GM18505 (cell line): ENCODE measurements at regions not wholly inside any gene's neighbourhood (a gene's known extent, or its start where the extent isn't known, plus 50 kb on each side); places are given as distances from the start of the nearest gene placed in this dataset.

Experiments used
- ATAC-seq: cut with Tn5 transposase; IDR thresholded peaks from one replicate; pipeline ENCODE4 v1.9.1; 2021; ENCODE audit not compliant: unreplicated experiment
- POLR2A ChIP-seq: IDR thresholded peaks from 4 replicates; pipeline ENCODE4 v1.6.1; 2011; ENCODE audit warnings: borderline replicate concordance; ENCODE audit not compliant: insufficient read depth, insufficient read length; ENCODE audit errors: extremely low read depth

DNA sequence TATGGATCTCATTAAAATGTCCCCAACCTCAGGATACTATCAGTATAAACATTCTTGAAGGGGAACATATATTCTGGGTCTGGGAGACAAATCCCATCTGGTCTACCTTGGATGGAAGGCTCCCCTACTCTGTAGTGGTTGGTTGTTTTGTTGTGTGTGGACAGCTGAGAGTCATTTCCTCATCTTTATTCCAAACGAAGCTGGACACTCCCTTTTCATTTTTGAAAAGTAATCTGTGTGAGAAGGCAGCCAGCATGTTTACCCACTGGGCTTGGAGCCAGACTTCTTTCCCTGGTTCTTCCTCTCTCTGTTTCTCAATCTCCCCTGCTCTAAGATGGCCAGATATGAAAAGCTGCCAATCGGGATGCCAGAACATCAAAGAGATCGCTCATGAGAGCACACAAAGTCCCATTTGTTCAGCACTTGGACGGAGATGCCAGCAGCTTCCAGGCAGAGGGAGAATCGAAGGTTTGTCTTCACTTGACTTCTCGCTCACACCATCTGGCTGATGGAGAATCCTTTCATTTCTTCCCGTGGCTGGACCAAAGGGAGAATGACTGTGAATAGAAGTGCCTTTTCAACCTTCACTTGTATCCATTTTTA lies 108.1 kb upstream of the AGR3 start:
- TF ChIP-seq POLR2A: no peak
- no peak for ATAC-seq

DNA sequence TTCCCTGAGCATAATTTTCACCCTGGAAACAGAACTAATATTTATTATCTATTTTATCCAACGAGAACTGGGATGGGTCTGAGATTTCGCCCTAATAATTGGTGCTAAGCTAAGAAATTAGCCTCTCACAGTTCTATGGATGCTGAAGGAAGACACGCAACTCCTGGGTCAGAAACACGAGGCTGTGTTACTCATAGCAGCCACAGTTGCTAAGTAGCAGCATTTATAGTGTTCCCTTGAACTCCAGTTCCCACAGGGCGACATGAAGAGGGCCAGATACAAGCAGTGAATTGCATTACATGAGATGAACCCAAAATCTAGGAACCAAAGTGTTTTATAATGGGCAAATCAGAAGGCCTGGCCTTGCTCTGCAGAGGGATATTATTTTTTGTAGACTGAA lies 109.8 kb upstream of the AGR3 start:
- no peak for ATAC-seq
- no peak for TF ChIP-seq POLR2A

DNA sequence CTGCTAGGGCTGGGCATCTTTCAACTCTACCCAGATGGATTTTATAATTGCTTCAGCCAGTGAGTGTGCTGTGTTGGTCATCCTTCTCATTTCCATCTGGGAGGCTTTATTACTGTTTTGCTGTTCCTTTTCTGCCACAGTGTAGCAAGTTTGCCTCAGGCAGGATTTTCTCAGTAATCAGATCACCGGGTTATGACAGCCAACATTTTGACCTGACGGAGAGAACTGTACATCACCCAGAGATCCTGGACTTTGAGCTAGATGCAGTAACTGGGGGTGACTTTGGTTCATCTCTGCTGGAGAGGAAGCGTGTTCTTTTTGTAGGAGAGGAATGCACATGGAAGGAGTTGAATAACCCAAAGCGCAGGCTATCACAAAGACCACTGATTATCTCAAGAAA lies 111.8 kb upstream of the AGR3 start:
- TF ChIP-seq POLR2A: no peak
- no peak for ATAC-seq

DNA sequence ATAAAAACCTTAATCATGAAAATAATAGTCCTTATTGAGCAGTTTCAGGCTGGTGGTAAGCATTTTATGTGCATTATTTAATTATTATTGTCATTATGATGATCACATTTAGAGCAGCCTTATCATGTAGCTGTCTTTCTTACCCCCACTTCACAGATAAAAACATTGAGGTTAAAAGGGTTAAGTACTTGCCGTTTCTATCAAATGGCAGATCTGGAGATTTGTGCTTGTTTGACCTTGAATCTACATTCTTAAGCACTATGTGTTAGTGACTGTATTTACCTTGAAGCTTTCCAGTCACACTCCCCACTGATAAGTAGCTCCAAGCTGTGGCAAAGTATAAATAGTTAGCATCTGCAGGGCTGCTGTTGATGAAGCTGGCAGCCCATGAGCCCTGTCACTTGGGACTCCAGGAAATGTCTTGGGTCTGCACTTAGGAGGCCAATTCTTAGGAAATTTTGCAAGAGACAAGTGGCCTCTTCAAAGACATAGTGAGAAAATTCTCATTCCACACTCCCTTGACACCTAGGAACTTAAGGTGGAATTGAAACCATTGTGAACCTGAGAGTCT lies 116.8 kb upstream of the AGR3 start:
- ATAC-seq: no peak

DNA sequence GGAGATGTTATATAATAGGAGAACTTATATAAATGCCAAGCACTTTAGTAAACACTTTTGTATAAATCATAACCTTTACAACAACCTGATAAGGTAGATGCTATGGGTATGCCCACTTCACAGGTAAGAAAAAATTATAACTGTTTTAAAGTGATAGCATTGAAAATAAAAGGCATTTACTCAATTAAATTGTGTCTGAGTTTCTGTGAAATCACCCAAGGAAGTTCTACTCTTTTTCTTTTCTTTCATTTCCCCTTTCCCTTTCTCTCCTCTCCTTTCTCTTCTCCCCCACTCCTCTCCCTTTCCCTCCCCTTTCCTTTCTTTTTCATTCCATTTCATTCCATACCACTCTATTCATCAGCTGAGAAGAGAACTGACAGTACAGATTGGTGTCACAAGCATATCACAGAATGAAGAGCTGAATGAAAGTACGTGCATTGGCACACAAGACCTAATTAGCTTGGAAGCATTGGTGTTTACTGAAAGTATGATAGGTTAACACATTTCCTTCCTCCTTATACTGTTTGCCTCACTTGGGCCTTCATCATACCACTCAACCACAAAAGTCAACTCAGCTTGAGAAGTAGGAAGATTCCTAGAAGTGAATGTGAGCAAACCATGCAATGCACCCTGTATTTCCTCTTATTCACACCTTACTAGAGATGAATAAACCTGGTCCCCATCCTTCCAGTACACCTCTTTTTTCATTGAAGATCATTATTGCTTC lies 117.9 kb upstream of the AGR3 start:
- no peak for ATAC-seq

More for the DNA sequence above, 116.8 kb upstream of the AGR3 start:
- no peak for TF ChIP-seq POLR2A

DNA sequence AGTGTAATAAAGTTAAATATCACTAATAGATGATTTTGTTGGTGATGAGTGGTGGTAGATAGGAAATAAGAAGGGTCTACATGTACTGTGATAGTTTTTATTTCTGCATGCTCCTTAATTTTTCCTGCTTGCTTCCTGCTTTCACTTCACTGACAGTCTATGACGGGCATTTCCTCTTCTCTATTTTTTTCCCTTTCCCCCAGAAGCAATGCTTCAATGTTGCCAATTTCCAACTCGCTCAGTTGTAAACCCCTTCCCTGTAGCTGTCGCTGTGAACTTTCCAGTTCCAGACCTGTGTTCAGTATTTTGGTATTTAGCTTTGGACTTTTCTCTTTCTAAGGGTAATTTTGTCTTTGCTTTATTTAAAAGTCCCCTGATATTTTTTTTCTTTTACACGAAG lies 123.5 kb upstream of the AGR3 start:
- no peak for TF ChIP-seq POLR2A

More for the DNA sequence above, 117.9 kb upstream of the AGR3 start:
- no peak for TF ChIP-seq POLR2A

DNA sequence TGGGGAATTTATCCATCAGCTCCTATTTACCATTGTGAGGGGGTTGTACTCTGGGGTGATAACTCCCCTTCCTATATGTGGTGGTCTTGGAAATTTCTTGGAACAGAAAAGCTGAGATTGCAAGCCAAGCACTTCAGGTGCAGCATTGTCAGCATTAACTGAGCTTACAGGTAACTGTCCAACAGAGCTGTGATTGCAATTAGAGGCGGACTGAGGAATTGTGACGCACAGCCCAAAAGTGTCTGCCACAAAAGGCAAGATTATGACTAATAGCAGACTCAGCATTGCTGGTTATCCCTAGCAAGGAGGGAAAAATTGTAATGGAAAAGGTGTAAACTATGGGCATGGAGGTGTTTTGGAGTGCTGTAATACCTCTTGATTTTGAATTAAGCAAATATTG lies 126.1 kb upstream of the AGR3 start:
- ATAC-seq: no peak
- TF ChIP-seq POLR2A: no peak

More for the DNA sequence above, 123.5 kb upstream of the AGR3 start:
- ATAC-seq: no peak

DNA sequence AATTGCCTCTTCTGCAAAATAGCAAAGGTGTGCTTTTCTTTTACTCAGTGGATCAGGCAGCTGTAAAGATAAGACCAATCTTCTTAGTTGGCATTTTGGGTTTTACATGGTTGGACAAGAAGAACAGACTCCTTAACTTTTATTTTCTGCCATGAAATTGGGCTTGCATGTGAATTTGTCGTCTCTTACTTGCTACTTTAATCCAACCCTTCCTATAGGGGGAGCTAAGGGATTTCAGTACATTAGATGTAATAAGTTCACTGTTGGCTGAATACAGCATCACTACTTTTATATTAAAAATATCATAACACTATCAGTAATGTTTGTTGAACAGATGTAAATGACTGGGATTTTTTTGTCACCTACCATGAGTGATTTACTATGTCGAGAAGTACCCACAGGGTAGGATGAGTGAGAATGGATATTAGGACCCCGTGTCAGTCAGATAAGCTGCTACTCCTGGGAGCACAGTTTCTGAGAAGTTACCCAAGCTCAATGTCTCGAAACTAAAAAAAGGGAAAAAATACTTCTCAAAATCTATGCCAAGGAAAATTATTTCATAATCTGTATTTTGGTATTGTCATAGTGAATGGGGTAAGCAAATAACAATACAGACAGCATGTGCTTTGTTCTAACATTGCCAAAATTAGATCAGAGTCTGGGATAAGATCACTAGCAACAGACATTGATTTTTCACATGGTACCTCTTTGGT lies 127.4 kb upstream of the AGR3 start:
- TF ChIP-seq POLR2A: no peak
- ATAC-seq: no peak

DNA sequence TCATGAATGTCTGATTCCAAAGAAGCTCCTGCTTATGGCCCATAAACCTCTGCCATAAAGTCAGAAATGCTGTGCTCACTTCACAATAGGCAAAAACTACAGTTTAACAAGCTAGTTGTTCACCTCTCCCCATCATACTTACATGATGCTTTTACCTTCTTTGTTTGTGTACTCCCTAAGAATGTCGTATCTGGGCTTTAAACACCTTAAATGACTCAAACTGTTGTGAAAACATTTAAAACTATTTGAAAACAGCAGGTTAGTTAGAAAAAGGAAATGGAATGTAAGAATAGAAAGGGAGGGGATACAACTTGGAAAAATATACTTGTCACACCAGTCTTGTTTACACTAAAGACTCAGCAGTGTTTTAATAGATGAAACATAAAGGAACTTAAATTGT lies 128.2 kb upstream of the AGR3 start:
- ATAC-seq: no peak

DNA sequence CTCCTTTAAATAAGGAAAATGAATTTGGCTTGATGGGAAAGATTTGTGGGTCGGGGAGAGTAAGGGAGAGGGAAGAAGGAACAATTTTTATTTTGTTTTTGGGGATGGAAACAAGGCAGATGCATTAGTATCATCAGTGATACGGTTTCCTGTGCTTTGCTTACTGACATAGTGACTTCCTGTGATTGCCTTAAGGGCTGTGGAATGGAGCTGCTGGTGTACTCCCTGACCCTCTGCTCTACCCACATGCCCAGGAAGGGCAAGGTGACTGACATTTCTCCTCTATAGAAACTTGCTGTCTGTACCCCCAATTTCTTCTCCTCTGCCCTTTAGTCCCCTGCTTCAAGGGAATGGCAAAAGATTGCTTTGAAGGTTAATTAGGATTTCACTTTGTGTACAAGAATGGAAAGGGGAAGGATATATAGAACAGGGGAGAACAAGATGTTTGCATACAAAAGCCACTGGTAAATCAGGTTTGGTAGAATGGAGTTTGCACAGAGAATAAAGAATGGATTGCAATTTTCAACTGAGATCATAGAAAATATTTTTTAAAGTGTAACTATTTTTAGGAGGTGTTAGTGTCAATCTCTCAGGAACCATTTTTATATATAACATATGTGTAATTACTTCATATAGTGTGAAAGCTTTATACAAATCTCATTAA lies 129.0 kb upstream of the AGR3 start:
- ATAC-seq: no peak
- TF ChIP-seq POLR2A: no peak

More for the DNA sequence above, 128.2 kb upstream of the AGR3 start:
- no peak for TF ChIP-seq POLR2A

DNA sequence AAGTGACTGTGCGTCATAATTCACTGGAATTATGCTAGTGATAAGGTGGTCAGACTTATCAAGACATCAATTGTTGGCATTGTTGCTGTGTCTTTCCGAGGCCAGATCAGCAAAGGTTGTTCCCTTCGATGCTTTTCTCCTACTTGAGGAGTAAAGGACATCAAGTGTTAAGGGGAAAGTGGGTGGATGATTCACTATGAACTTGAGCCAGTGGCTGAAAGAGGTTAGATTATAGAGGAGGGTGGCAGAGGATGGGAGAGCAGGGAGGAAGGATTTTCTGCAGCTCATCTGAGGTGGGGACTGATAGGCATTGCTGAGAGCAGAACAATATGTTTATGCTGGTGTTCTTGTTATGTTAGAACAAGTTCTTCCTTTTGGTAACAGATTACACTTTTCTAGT lies 131.4 kb upstream of the AGR3 start:
- ATAC-seq: no peak
- no peak for TF ChIP-seq POLR2A

DNA sequence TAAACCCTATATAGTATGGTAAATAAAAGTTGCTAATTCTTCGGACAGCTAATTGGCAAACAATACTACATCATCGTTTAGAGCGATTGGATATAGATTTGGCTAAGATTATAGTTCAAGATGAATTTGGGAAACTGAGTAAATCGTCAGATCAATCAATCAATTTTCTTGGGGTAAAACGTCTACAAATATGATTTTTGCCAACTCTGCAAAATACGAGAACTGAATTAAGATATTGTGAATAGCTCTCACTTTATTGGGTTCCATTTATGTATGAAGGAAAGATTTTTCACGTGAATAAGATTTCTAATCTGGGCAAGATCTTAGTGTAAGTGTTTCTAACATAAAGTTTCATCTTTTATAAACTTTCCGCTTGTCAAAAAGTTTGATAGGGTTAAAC lies 132.9 kb upstream of the AGR3 start:
- no peak for TF ChIP-seq POLR2A
- no peak for ATAC-seq

DNA sequence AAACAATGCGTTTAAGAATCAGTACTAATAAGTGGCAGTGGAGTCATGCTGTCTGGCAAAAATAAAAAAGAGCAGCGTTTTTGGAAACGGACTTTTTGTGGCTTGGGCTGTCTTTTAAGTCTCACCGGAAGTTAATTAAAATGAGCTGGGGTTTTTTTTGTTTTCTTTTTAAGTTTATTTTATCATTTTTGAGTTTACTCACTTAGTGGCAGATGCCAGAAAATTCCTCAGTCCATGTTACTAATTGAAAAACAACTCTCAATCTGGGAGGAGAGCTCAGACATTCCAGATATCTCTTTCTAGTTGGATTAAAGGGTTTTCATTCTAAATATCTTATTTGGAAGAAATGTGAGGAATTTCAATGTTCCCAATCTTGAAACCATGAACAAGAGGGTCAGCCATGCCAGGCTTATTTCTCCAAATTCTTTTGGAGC lies 133.8 kb upstream of the AGR3 start:
- no peak for ATAC-seq
- TF ChIP-seq POLR2A: no peak
